ENCODE measurements at regions not wholly inside any gene's neighbourhood (a gene's known extent, or its start where the extent isn't known, plus 50 kb on each side); places are given as distances from the start of the nearest gene placed in this dataset.

DNA sequence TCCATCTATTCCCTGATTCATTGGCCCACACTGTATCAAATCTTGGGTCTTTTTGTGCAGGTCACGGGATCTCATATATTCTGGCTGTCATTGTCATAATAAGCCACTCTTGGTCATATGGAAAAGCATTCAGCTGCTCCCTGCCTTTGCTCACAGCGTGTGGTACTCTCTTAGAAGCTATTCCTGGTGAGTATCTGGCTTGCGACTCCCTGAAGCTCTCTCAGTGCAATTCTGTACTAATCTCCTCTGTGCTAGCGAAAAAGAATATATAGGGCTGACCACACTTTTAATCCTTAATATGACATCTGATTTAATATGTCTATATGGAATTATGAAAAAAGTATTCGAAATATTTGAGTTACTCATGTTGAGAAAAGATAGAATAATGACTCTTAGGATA, 440.8 kb upstream of the GBE1 start:
- no peak for ATAC-seq

DNA sequence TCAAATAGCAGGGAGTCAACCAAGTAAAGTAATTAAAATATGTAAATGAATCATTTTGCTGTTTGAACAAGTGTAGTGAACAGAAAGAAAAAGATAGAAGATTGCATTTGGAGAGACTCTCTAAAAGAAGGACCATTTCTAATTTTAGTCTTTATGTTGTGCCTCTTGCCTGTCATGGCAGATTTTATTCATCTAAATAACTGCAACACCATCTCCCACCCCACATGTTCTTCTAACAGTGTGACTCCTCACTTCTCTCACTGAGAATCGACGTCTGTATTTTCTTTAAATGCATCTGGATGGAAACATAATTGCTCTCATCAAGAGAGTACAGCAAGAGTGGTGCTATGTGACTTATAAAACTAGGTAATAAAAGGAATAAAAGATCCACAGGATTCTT, 439.9 kb upstream of the GBE1 start:
- ATAC-seq = no peak
- TF ChIP-seq OSR1 (CRISPR knock-in tag; IDR thresholded peaks at IDR 0.05) (no peak), ZFP3 (CRISPR knock-in tag; IDR thresholded peaks at IDR 0.05) (no peak), CSDC2 (CRISPR knock-in tag; IDR thresholded peaks at IDR 0.05) (no peak), BACH2 (CRISPR knock-in tag; IDR thresholded peaks at IDR 0.05; ENCODE audit: borderline replicate concordance) (no peak)
- TF ChIP-seq, protein P1, sequence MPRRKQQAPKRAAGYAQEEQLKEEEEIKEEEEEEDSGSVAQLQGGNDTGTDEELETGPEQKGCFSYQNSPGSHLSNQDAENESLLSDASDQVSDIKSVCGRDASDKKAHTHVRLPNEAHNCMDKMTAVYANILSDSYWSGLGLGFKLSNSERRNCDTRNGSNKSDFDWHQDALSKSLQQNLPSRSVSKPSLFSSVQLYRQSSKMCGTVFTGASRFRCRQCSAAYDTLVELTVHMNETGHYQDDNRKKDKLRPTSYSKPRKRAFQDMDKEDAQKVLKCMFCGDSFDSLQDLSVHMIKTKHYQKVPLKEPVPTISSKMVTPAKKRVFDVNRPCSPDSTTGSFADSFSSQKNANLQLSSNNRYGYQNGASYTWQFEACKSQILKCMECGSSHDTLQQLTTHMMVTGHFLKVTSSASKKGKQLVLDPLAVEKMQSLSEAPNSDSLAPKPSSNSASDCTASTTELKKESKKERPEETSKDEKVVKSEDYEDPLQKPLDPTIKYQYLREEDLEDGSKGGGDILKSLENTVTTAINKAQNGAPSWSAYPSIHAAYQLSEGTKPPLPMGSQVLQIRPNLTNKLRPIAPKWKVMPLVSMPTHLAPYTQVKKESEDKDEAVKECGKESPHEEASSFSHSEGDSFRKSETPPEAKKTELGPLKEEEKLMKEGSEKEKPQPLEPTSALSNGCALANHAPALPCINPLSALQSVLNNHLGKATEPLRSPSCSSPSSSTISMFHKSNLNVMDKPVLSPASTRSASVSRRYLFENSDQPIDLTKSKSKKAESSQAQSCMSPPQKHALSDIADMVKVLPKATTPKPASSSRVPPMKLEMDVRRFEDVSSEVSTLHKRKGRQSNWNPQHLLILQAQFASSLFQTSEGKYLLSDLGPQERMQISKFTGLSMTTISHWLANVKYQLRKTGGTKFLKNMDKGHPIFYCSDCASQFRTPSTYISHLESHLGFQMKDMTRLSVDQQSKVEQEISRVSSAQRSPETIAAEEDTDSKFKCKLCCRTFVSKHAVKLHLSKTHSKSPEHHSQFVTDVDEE (CRISPR knock-in tag; IDR thresholded peaks at IDR 0.05) = no peak

More for the DNA sequence above, 440.8 kb upstream of the GBE1 start:
- TF ChIP-seq ZNF565 (CRISPR knock-in tag; conservative IDR thresholded peaks at IDR 0.05; ENCODE audit: low read depth) (no peak), ZNF8 (CRISPR knock-in tag; IDR thresholded peaks at IDR 0.05) (no peak), PPARA (CRISPR knock-in tag; IDR thresholded peaks at IDR 0.05; ENCODE audit: borderline replicate concordance) (no peak), OSR1 (CRISPR knock-in tag; IDR thresholded peaks at IDR 0.05) (no peak), ZC3H10 (CRISPR knock-in tag; IDR thresholded peaks at IDR 0.05) (no peak), ZFP30 (CRISPR knock-in tag; IDR thresholded peaks at IDR 0.05) (no peak), RARB (CRISPR knock-in tag; IDR thresholded peaks at IDR 0.05) (no peak), ISL1 (CRISPR knock-in tag; IDR thresholded peaks at IDR 0.05) (no peak), BACH2 (CRISPR knock-in tag; IDR thresholded peaks at IDR 0.05; ENCODE audit: borderline replicate concordance) (no peak), ZFP3 (CRISPR knock-in tag; IDR thresholded peaks at IDR 0.05) (no peak), GLIS3 (CRISPR knock-in tag; IDR thresholded peaks at IDR 0.05) (no peak), ESRRG (CRISPR knock-in tag; IDR thresholded peaks at IDR 0.05) (no peak), CSDC2 (CRISPR knock-in tag; IDR thresholded peaks at IDR 0.05) (no peak), SNAI2 (CRISPR knock-in tag; IDR thresholded peaks at IDR 0.05) (no peak), TOX (CRISPR knock-in tag; IDR thresholded peaks at IDR 0.05; ENCODE audit: borderline replicate concordance) (no peak), ARNTL (CRISPR knock-in tag; IDR thresholded peaks at IDR 0.05; ENCODE audit: borderline replicate concordance, low read depth) (no peak)
- TF ChIP-seq, protein P1 (CRISPR knock-in tag; IDR thresholded peaks at IDR 0.05) = no peak
- TF ChIP-seq, protein P2, sequence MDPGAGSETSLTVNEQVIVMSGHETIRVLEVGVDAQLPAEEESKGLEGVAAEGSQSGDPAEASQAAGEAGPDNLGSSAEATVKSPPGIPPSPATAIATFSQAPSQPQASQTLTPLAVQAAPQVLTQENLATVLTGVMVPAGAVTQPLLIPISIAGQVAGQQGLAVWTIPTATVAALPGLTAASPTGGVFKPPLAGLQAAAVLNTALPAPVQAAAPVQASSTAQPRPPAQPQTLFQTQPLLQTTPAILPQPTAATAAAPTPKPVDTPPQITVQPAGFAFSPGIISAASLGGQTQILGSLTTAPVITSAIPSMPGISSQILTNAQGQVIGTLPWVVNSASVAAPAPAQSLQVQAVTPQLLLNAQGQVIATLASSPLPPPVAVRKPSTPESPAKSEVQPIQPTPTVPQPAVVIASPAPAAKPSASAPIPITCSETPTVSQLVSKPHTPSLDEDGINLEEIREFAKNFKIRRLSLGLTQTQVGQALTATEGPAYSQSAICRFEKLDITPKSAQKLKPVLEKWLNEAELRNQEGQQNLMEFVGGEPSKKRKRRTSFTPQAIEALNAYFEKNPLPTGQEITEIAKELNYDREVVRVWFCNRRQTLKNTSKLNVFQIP (CRISPR knock-in tag; IDR thresholded peaks at IDR 0.05; ENCODE audit: borderline replicate concordance, low read depth) = no peak
- TF ChIP-seq, protein P3, sequence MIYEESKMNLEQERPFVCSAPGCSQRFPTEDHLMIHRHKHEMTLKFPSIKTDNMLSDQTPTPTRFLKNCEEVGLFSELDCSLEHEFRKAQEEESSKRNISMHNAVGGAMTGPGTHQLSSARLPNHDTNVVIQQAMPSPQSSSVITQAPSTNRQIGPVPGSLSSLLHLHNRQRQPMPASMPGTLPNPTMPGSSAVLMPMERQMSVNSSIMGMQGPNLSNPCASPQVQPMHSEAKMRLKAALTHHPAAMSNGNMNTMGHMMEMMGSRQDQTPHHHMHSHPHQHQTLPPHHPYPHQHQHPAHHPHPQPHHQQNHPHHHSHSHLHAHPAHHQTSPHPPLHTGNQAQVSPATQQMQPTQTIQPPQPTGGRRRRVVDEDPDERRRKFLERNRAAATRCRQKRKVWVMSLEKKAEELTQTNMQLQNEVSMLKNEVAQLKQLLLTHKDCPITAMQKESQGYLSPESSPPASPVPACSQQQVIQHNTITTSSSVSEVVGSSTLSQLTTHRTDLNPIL (CRISPR knock-in tag; IDR thresholded peaks at IDR 0.05; ENCODE audit: low read depth) = no peak
- TF ChIP-seq, protein P4, sequence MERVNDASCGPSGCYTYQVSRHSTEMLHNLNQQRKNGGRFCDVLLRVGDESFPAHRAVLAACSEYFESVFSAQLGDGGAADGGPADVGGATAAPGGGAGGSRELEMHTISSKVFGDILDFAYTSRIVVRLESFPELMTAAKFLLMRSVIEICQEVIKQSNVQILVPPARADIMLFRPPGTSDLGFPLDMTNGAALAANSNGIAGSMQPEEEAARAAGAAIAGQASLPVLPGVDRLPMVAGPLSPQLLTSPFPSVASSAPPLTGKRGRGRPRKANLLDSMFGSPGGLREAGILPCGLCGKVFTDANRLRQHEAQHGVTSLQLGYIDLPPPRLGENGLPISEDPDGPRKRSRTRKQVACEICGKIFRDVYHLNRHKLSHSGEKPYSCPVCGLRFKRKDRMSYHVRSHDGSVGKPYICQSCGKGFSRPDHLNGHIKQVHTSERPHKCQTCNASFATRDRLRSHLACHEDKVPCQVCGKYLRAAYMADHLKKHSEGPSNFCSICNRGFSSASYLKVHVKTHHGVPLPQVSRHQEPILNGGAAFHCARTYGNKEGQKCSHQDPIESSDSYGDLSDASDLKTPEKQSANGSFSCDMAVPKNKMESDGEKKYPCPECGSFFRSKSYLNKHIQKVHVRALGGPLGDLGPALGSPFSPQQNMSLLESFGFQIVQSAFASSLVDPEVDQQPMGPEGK (CRISPR knock-in tag; IDR thresholded peaks at IDR 0.05; ENCODE audit: borderline replicate concordance) = no peak

DNA sequence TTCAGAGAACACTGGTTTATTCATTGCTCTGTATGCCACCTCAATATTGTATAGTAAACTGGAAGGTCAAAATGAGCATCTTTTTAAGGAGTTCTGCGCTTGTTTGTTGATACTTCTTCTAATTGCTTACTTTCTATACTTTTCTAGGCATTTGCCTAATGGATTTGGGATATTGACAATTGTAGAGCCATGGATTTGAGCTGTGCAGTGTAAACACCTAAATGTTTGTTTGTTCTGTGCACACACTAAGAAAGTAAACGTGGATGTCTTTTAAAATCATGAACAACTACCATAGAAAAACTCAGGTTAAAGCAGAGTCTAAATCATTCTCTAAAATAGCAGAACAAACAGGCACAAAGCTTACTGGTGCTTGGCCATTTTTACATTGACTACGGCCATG, 436.6 kb upstream of the GBE1 start:
- no peak for TF ChIP-seq PPARA (CRISPR knock-in tag; IDR thresholded peaks at IDR 0.05; ENCODE audit: borderline replicate concordance)
- ATAC-seq = no peak
